ENCODE measurements at regions not wholly inside any gene's neighbourhood (a gene's known extent, or its start where the extent isn't known, plus 50 kb on each side); places are given as distances from the start of the nearest gene placed in this dataset.

- no TSS peak for BruUV-seq (replicated peaks)
- no peak overlapping the region for H3K4me3 Mint-ChIP-seq (ENCODE audit: low read depth, unreplicated experiment)
- intact Hi-C loops (cut with micrococcal nuclease; ENCODE audit: unreplicated experiment), result no loop called here
- TF ChIP-seq CTCF (IDR thresholded peaks at IDR 0.05; ENCODE audit: unreplicated experiment), result no peak
- no peaks in the 10 kb centered on the region for H3K27me3 Mint-ChIP-seq (ENCODE audit: unreplicated experiment)
- no peak for DNase-seq
- no peaks in the 10 kb centered on the region for H3K9me3 Mint-ChIP-seq (ENCODE audit: low read depth, unreplicated experiment)
- H3K36me3 Mint-ChIP-seq (ENCODE audit: insufficient read depth, unreplicated experiment), result no peaks in the 10 kb centered on the region
- H3K4me1 Mint-ChIP-seq (ENCODE audit: low read depth, unreplicated experiment), result peaks cover 21% of the 10 kb centered on the region
- H3K27ac Mint-ChIP-seq (ENCODE audit: unreplicated experiment), result no peak overlapping the region
- CTCF ChIA-PET, result no interaction called here
Measured at GRCh38 chr21:28380241-28380640, 612.4 kb downstream of the LTN1 start.

GRCh38 chr21:28378026-28378425 is 614.7 kb downstream of the LTN1 start:
- TF ChIP-seq CTCF (IDR thresholded peaks at IDR 0.05; ENCODE audit: unreplicated experiment), result no peak
- BruUV-seq (replicated peaks), result no TSS peak
- no peak for DNase-seq
- no peaks in the 10 kb centered on the region for H3K36me3 Mint-ChIP-seq (ENCODE audit: insufficient read depth, unreplicated experiment)
- CTCF ChIA-PET, result no interaction called here
- intact Hi-C loops (cut with micrococcal nuclease; ENCODE audit: unreplicated experiment), result no loop called here
- H3K9me3 Mint-ChIP-seq (ENCODE audit: low read depth, unreplicated experiment), result no peaks in the 10 kb centered on the region
- H3K4me3 Mint-ChIP-seq (ENCODE audit: low read depth, unreplicated experiment), result no peak overlapping the region
- H3K27me3 Mint-ChIP-seq (ENCODE audit: unreplicated experiment), result no peaks in the 10 kb centered on the region
- peaks cover 29% of the 10 kb centered on the region for H3K4me1 Mint-ChIP-seq (ENCODE audit: low read depth, unreplicated experiment)
- H3K27ac Mint-ChIP-seq (ENCODE audit: unreplicated experiment), result no peak overlapping the region

GRCh38 chr21:28375708-28376385 is 616.8 kb downstream of the LTN1 start:
- H3K9me3 Mint-ChIP-seq (ENCODE audit: low read depth, unreplicated experiment), result no peaks in the 10 kb centered on the region
- no peak for TF ChIP-seq CTCF (IDR thresholded peaks at IDR 0.05; ENCODE audit: unreplicated experiment)
- H3K36me3 Mint-ChIP-seq (ENCODE audit: insufficient read depth, unreplicated experiment), result no peaks in the 10 kb centered on the region
- peak overlapping the region; percentile 77 for H3K27ac Mint-ChIP-seq (ENCODE audit: unreplicated experiment)
- no peak overlapping the region for H3K4me3 Mint-ChIP-seq (ENCODE audit: low read depth, unreplicated experiment)
- DNase-seq, result peak; percentile 9
- no TSS peak for BruUV-seq (replicated peaks)
- CTCF ChIA-PET, result no interaction called here
- intact Hi-C loops (cut with micrococcal nuclease; ENCODE audit: unreplicated experiment), result no loop called here
- peaks cover 29% of the 10 kb centered on the region for H3K4me1 Mint-ChIP-seq (ENCODE audit: low read depth, unreplicated experiment)
- H3K27me3 Mint-ChIP-seq (ENCODE audit: unreplicated experiment), result no peaks in the 10 kb centered on the region

- Mint-ChIP-seq H3K27ac (ENCODE audit: unreplicated experiment) (peak overlapping the region; percentile 77), H3K9me3 (ENCODE audit: low read depth, unreplicated experiment) (no peaks in the 10 kb centered on the region), H3K36me3 (ENCODE audit: insufficient read depth, unreplicated experiment) (no peaks in the 10 kb centered on the region), H3K27me3 (ENCODE audit: unreplicated experiment) (no peaks in the 10 kb centered on the region), H3K4me1 (ENCODE audit: low read depth, unreplicated experiment) (peaks cover 29% of the 10 kb centered on the region), H3K4me3 (ENCODE audit: low read depth, unreplicated experiment) (no peak overlapping the region)
- intact Hi-C loops (cut with micrococcal nuclease; ENCODE audit: unreplicated experiment), result no loop called here
- CTCF ChIA-PET, result no interaction called here
- no TSS peak for BruUV-seq (replicated peaks)
- TF ChIP-seq CTCF (IDR thresholded peaks at IDR 0.05; ENCODE audit: unreplicated experiment), result no peak
- no peak for DNase-seq
Measured at GRCh38 chr21:28374881-28375280, 617.8 kb downstream of the LTN1 start.
